OCI-LY3 (cell line): ENCODE measurements at regions not wholly inside any gene's neighbourhood (a gene's known extent, or its start where the extent isn't known, plus 50 kb on each side); places are given as distances from the start of the nearest gene placed in this dataset.
A peak's percentile ranks its signal among the peaks of the same experiment; 100 is the strongest.

Experiments
- H2AFZ ChIP-seq: fragments of 200-600, 300-600 bp; shearing (Covaris generic); 2 replicates; pipeline ENCODE4 v1.6.0; 2014; ENCODE audit warnings: antibody characterized with exemption, low read depth, low read length
- H3K27ac ChIP-seq: fragments of 200-600, 300-600 bp; sonication (generic); 2 replicates; pipeline ENCODE4 v1.5.1; 2014; ENCODE audit warnings: mild to moderate bottlenecking, low read length, moderate library complexity, mixed read lengths
- H3K27me3 ChIP-seq: fragments of 200-600, 300-600 bp; sonication (generic); 2 replicates; pipeline ENCODE4 v1.6.1; 2014; ENCODE audit warnings: low read depth, low read length, mixed read lengths
- H3K36me3 ChIP-seq: fragments of 200-600, 300-600 bp; sonication (generic); replicated peaks from 2 replicates; pipeline ENCODE3; 2014; ENCODE audit warnings: low read depth, low read length, mixed read lengths
- H3K4me1 ChIP-seq: fragments of 300-600, 200-600 bp; sonication (generic); 2 replicates; pipeline ENCODE4 v1.6.1; 2014; ENCODE audit warnings: low read length, mixed read lengths
- H3K4me2 ChIP-seq: fragments of 200-600, 300-600 bp; sonication (generic); 2 replicates; pipeline ENCODE4 v1.6.1; 2014; ENCODE audit warnings: low read length, mixed read lengths
- H3K4me3 ChIP-seq: fragments of 300-600, 200-600 bp; sonication (generic); 2 replicates; pipeline ENCODE4 v1.5.1; 2014; ENCODE audit warnings: antibody characterized with exemption, mild to moderate bottlenecking, low read length, moderate library complexity
- H3K79me2 ChIP-seq: fragments of 300-600, 200-600 bp; shearing (Covaris generic); 2 replicates; pipeline ENCODE4 v1.6.1; 2014; ENCODE audit warnings: mild to moderate bottlenecking, low read length, mixed read lengths
- H3K9ac ChIP-seq: fragments of 300-600, 200-600 bp; shearing (Covaris generic); 2 replicates; pipeline ENCODE4 v1.6.0; 2014; ENCODE audit warnings: mild to moderate bottlenecking, low read length, moderate library complexity
- H3K9me3 ChIP-seq: fragments of 200-600, 300-600 bp; shearing (Covaris generic); 2 replicates; pipeline ENCODE4 v1.6.1; 2014; ENCODE audit warnings: low read length, mixed read lengths; ENCODE audit not compliant: insufficient read depth
- H4K20me1 ChIP-seq: fragments of 200-600, 300-600 bp; sonication (generic); 2 replicates; pipeline ENCODE4 v1.6.1; 2016; ENCODE audit warnings: low read length, mixed read lengths; ENCODE audit not compliant: insufficient read depth
- EZH2phosphoT487 ChIP-seq: fragments of 200-600 bp; shearing (Covaris generic); IDR thresholded peaks from 2 replicates; pipeline ENCODE4 v1.6.1; 2018; ENCODE audit warnings: antibody characterized with exemption, mixed run types, low read depth
- TF ChIP-seq, protein P1 (sequence below): fragments of 200-600, 300-600 bp; sonication (generic); IDR thresholded peaks from 2 replicates; pipeline ENCODE4 v1.5.1; 2014; ENCODE audit warnings: antibody characterized with exemption, low read length, low read depth

DNA sequence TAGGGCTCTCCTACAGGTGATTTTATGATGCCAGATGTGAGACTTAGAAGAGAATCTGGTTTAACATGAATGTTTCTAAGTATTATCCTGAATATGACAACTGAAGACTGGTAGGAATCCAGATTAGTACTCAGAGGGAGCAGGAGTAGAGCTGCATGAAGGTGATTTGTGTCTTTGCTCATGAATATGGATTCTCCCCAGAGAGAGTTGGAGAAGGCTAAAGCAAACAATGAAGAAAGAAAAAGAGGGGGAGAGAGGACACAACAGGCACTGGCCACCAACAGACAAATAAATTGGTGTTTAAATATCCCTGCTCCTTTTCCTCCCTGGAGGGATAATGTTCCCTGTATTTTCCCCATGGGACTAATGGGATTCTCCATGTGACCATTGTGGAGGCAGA, 427.0 kb upstream of the KLF12 start:
- H3K9me3 ChIP-seq: no peaks in the 10 kb centered on the region
- no peaks in the 10 kb centered on the region for H4K20me1 ChIP-seq
- H2AFZ ChIP-seq: no peak overlapping the region
- no peak overlapping the region for H3K4me2 ChIP-seq
- no peaks in the 10 kb centered on the region for H3K36me3 ChIP-seq
- no peaks in the 10 kb centered on the region for H3K27me3 ChIP-seq
- H3K9ac ChIP-seq: no peak overlapping the region
- TF ChIP-seq, protein P1, sequence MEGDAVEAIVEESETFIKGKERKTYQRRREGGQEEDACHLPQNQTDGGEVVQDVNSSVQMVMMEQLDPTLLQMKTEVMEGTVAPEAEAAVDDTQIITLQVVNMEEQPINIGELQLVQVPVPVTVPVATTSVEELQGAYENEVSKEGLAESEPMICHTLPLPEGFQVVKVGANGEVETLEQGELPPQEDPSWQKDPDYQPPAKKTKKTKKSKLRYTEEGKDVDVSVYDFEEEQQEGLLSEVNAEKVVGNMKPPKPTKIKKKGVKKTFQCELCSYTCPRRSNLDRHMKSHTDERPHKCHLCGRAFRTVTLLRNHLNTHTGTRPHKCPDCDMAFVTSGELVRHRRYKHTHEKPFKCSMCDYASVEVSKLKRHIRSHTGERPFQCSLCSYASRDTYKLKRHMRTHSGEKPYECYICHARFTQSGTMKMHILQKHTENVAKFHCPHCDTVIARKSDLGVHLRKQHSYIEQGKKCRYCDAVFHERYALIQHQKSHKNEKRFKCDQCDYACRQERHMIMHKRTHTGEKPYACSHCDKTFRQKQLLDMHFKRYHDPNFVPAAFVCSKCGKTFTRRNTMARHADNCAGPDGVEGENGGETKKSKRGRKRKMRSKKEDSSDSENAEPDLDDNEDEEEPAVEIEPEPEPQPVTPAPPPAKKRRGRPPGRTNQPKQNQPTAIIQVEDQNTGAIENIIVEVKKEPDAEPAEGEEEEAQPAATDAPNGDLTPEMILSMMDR: no peak
- no peak for TF ChIP-seq EZH2phosphoT487
- H3K79me2 ChIP-seq: no peaks in the 10 kb centered on the region
- H3K27ac ChIP-seq: no peak overlapping the region
- H3K4me1 ChIP-seq: peaks cover 15% of the 10 kb centered on the region
- no peak overlapping the region for H3K4me3 ChIP-seq

DNA sequence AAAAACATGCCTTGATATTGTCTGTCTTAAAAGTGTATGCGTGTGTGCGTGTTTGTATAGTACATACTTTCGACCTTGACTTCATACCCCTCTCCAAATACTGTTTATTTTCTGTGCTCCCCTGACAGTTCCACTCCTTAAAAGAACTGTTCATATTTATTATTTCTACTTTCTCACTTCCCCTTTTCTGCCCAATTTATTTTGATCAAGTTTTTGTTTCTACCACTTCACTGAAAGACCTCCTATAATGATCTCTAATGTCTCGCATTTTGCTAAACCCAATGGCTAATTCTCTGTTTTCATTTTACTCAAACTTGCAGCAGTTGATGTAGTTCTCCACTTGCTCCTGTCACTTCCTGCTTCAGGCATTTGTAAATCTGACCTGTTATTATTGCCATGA, 426.1 kb upstream of the KLF12 start:
- no peaks in the 10 kb centered on the region for H3K9me3 ChIP-seq
- H3K27me3 ChIP-seq: no peaks in the 10 kb centered on the region
- H3K4me3 ChIP-seq: no peak overlapping the region
- no peak overlapping the region for H3K27ac ChIP-seq
- H3K4me1 ChIP-seq: peaks cover 15% of the 10 kb centered on the region
- TF ChIP-seq EZH2phosphoT487: no peak
- TF ChIP-seq, protein P1: no peak
- 0 out of 2 replicates have a peak overlapping the region, but pooled peaks have one; percentile 28 for H2AFZ ChIP-seq
- no peaks in the 10 kb centered on the region for H3K36me3 ChIP-seq
- H3K79me2 ChIP-seq: no peaks in the 10 kb centered on the region
- no peak overlapping the region for H3K4me2 ChIP-seq
- H4K20me1 ChIP-seq: no peaks in the 10 kb centered on the region
- no peak overlapping the region for H3K9ac ChIP-seq

DNA sequence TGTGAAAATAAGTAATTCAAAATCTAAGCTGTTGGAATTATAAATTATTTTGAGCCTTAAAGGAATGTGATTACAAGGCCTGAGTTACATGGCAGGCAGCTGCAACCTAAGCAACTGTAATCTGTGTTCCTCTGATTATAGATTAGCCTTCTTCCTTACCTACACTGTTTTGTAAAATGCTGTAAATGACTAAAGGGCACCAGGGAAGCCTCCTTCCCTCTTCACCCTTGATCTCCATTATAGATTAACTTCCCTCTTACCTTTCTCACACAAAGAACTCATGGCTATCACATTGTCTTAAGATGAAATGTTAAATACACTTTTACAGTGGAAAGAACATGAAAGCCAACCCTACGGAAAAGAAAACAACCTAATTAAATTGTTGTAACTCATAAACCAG, 423.7 kb upstream of the KLF12 start:
- H3K4me3 ChIP-seq: no peak overlapping the region
- H3K79me2 ChIP-seq: no peaks in the 10 kb centered on the region
- no peak overlapping the region for H2AFZ ChIP-seq
- H3K9ac ChIP-seq: no peak overlapping the region
- H3K9me3 ChIP-seq: no peaks in the 10 kb centered on the region
- TF ChIP-seq, protein P1: no peak
- H3K4me1 ChIP-seq: peaks cover 15% of the 10 kb centered on the region
- H3K36me3 ChIP-seq: no peaks in the 10 kb centered on the region
- H3K4me2 ChIP-seq: no peak overlapping the region
- no peak overlapping the region for H3K27ac ChIP-seq
- H3K27me3 ChIP-seq: no peaks in the 10 kb centered on the region
- no peaks in the 10 kb centered on the region for H4K20me1 ChIP-seq

DNA sequence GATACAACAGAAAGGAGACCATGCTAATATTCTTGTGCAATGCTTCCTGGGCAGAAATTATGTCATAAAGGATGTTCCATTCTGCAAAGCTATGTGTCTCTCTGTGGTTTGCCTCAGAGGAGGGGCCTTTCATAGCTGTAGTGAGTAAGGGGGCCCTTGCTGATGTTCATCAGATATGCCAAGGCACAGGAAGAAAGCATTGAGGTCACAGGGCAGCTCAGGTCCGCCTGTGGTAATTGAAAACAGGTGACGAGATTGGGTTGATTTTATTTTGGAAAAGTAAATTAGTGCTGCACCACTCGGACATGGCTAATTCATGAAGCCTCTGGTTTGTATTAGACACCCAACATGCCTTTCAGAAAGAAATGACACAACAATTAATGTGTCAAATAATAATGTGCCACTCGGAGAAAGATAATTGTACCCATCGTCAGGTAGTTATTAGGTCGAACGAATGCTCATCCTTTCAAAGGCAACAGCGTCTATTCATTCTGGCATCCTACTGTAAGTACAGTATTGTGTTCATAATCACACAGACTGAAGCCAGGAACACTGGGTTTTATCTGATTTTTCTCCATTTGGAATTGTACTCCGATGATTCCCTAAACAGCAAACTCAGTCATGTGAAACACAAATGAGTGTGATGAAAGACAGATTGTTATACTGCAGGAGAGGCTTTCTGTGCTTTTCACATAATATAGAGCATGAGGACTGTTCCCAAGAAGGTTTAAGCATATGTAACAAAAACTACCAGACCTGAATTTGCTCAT, 421.6 kb upstream of the KLF12 start:
- peaks cover 15% of the 10 kb centered on the region for H3K4me1 ChIP-seq
- H3K27me3 ChIP-seq: no peaks in the 10 kb centered on the region
- H3K9me3 ChIP-seq: no peaks in the 10 kb centered on the region
- H3K27ac ChIP-seq: no peak overlapping the region
- TF ChIP-seq, protein P1: no peak
- TF ChIP-seq EZH2phosphoT487: no peak
- H3K36me3 ChIP-seq: no peaks in the 10 kb centered on the region
- H3K4me2 ChIP-seq: no peak overlapping the region
- no peaks in the 10 kb centered on the region for H4K20me1 ChIP-seq
- no peak overlapping the region for H3K4me3 ChIP-seq
- no peak overlapping the region for H2AFZ ChIP-seq
- H3K79me2 ChIP-seq: no peaks in the 10 kb centered on the region
- no peak overlapping the region for H3K9ac ChIP-seq
